ENCODE measurements at regions not wholly inside any gene's neighbourhood (a gene's known extent, or its start where the extent isn't known, plus 50 kb on each side); places are given as distances from the start of the nearest gene placed in this dataset.

DNA sequence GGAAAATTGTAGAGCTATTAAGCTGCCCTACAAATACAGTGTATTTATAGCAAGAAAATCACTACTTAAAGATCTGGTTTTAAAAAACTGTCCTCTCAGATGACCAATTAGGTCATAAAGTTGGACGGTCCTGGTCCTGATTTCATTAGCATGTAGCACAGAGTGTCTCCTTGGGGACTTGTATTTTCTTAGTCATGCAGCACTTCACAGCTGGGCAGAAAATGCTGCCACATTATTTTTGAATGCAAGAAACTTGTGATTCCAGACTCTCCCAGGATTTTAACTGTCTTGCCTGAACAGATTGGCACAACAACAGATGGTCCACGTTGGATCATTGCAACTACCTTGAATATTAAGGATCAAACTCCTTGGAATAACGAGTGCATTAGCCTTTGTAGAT is 348.1 kb upstream of the SGCD start:
- H3K4me3 ChIP-seq (ENCODE audit: low read depth, low read length) = no peak overlapping the region
- no peak for DNase-seq (ENCODE audit: low read depth)
- TF ChIP-seq, protein P1, sequence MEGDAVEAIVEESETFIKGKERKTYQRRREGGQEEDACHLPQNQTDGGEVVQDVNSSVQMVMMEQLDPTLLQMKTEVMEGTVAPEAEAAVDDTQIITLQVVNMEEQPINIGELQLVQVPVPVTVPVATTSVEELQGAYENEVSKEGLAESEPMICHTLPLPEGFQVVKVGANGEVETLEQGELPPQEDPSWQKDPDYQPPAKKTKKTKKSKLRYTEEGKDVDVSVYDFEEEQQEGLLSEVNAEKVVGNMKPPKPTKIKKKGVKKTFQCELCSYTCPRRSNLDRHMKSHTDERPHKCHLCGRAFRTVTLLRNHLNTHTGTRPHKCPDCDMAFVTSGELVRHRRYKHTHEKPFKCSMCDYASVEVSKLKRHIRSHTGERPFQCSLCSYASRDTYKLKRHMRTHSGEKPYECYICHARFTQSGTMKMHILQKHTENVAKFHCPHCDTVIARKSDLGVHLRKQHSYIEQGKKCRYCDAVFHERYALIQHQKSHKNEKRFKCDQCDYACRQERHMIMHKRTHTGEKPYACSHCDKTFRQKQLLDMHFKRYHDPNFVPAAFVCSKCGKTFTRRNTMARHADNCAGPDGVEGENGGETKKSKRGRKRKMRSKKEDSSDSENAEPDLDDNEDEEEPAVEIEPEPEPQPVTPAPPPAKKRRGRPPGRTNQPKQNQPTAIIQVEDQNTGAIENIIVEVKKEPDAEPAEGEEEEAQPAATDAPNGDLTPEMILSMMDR (conservative IDR thresholded peaks at IDR 0.05; ENCODE audit: low read depth, low read length) = no peak

DNA sequence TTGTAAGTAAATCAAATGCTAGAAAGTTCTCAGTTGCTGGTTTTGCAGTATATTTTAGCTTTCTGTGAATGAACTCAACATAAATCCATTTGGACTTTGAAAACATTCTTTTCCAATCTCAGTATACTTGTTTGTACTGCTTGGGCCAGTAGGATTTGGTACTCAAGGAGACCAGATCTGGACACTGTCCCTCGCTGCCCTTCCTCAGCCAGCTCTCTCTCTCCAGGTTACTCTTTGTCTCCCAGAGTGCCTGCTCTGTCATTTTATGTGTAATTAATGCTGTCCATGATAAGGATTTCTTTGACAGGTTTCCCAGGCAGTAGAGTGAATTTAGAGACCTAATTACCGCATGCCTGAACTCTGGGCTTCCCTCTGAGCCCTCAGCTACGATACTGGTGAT is 344.6 kb upstream of the SGCD start:
- no peak overlapping the region for H3K4me3 ChIP-seq (ENCODE audit: low read depth, low read length)
- TF ChIP-seq, protein P1 (conservative IDR thresholded peaks at IDR 0.05; ENCODE audit: low read depth, low read length) = no peak
- no peak for DNase-seq (ENCODE audit: low read depth)

DNA sequence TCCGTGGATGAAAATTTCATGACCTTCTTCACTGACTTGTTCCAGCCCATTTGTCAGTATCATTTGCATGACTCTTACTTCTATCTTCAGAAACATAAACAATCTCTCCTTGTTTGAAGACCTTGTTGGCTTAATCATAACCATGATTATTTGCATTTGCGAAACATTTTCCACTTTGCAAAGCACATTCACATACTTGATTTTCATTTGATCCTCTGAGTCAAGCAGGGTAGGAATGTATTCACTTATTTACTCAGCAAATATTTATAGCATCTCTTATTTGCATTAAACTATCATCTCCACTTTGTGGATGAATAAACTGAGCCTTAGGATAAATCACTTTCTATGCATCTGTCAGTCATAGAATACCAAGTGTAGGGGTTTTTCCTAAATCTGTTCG is 343.0 kb upstream of the SGCD start:
- DNase-seq (ENCODE audit: low read depth) = no peak
- TF ChIP-seq, protein P1 (conservative IDR thresholded peaks at IDR 0.05; ENCODE audit: low read depth, low read length) = no peak

DNA sequence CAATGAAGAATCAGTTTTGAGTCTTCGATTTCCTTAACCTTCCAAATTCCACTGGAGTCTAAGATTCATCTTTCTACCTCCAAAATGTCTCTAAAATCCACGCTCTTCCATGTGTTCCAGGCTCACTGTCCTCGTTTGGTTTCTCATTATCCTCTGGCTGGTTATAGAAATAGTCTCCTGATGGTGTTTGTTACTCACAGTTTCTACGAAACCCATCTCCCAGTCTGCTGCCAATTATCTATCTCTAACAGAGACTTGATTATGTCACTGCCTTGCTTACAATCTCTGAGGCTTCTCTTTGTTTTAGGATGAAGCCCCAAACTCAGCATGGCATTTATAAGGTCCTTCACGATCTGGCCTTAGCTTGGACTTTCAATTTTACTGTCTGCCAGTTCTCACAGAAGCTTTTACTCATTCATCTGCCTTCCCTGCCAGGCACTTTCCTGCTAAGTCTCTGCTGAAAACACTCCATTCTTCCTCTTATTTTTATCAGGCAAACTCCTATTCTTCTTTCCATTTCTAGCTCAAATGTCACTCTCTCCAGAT is 339.6 kb upstream of the SGCD start:
- DNase-seq (ENCODE audit: low read depth) = no peak
- no peak overlapping the region for H3K4me3 ChIP-seq (ENCODE audit: low read depth, low read length)
- TF ChIP-seq, protein P1 (conservative IDR thresholded peaks at IDR 0.05; ENCODE audit: low read depth, low read length) = no peak

More for the DNA sequence above, 343.0 kb upstream of the SGCD start:
- no peak overlapping the region for H3K4me3 ChIP-seq (ENCODE audit: low read depth, low read length)

DNA sequence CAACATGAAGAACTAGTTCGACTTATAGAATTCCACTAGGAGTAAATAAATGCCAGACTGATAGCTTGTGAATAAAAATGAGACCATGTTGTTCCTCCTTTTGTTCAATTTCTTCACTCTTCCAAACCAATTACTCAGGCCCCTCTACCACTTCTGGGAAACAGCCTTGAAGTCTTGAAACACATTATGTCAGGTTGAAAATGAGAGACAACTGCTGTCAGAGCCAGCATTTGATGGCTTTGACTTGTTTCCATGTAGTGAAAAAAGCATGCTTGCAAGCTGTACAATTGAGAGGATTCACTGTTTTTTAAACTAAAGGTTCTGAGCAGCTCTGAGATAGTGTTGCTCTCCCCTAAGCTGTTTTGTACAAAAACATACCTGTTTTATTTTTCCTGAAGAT is 337.1 kb upstream of the SGCD start:
- no peak for DNase-seq (ENCODE audit: low read depth)
- no peak overlapping the region for H3K4me3 ChIP-seq (ENCODE audit: low read depth, low read length)
- TF ChIP-seq, protein P1 (conservative IDR thresholded peaks at IDR 0.05; ENCODE audit: low read depth, low read length) = no peak

DNA sequence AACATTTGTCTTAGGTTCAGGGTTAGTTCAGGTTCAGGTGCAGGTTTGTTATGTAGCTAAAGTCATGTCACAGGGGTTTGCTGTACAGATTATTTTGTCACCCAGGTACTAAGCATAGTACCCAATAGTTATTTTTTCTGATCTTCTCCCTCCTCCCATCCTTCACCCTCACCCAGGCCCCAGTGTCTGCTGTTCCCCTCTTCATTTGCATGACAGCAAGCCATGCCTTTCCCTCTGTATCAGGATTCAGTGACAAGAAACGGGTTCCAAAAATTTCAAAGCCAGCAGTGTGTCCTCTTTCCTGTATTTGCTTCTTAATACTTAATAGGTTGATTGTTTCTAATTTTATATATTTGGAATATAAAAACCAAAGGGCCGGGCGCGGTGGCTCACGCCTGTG is 330.8 kb upstream of the SGCD start:
- DNase-seq (ENCODE audit: low read depth) = no peak
- TF ChIP-seq, protein P1 (conservative IDR thresholded peaks at IDR 0.05; ENCODE audit: low read depth, low read length) = no peak
- no peak overlapping the region for H3K4me3 ChIP-seq (ENCODE audit: low read depth, low read length)

DNA sequence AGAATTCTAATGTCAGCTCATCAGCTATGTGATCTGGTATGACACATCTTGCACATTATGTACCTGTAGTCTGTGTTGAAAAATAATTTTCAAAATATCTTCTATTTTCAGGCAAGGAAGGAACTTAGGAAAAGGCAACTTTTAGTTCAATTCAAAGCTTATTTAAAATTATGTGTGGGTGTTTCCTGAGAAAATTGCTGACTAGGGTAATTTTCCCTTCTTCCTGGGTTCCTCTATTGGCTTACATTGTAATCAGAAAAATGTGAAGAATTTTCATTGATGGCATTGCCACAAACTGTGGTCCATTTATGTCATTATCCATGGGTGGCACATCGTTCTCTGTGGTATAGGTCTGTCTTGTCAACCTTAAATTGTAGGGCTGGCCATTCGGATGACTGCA is 328.7 kb upstream of the SGCD start:
- TF ChIP-seq, protein P1 (conservative IDR thresholded peaks at IDR 0.05; ENCODE audit: low read depth, low read length) = no peak
- no peak for DNase-seq (ENCODE audit: low read depth)
- H3K4me3 ChIP-seq (ENCODE audit: low read depth, low read length) = no peak overlapping the region
